Omental fat pad (tissue), 3 donors: ENCODE measurements at regions not wholly inside any gene's neighbourhood (a gene's known extent, or its start where the extent isn't known, plus 50 kb on each side); places are given as distances from the start of the nearest gene placed in this dataset.

Experiments
- ATAC-seq: fragments of 150-250 bp; one replicate; pipeline ENCODE4 v1.9.1; 2016; ENCODE audit warnings: mild to moderate bottlenecking, moderate library complexity; ENCODE audit not compliant: low FRiP score
- DNase-seq: peaks from one replicate; pipeline ENCODE4 v3.0.0-alpha.2; 2019; ENCODE audit warnings: low spot score
- TF ChIP-seq, protein P1 (sequence below), 3 donors: fragments of 450-650 bp; IDR thresholded peaks; one replicate each; pipeline ENCODE4 v1.5.1; 2016 to 2017; ENCODE audit warnings: antibody characterized with exemption in 3 of 3, mild to moderate bottlenecking in 3 of 3, moderate library complexity in 2 of 3

- ATAC-seq (no peak), DNase-seq (no peak)
- TF ChIP-seq, protein P1, sequence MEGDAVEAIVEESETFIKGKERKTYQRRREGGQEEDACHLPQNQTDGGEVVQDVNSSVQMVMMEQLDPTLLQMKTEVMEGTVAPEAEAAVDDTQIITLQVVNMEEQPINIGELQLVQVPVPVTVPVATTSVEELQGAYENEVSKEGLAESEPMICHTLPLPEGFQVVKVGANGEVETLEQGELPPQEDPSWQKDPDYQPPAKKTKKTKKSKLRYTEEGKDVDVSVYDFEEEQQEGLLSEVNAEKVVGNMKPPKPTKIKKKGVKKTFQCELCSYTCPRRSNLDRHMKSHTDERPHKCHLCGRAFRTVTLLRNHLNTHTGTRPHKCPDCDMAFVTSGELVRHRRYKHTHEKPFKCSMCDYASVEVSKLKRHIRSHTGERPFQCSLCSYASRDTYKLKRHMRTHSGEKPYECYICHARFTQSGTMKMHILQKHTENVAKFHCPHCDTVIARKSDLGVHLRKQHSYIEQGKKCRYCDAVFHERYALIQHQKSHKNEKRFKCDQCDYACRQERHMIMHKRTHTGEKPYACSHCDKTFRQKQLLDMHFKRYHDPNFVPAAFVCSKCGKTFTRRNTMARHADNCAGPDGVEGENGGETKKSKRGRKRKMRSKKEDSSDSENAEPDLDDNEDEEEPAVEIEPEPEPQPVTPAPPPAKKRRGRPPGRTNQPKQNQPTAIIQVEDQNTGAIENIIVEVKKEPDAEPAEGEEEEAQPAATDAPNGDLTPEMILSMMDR (IDR thresholded peaks at IDR 0.05): no peak
Observed at GRCh38 chr6:154648888-154649205, 84.4 kb upstream of the SCAF8 start.

DNA sequence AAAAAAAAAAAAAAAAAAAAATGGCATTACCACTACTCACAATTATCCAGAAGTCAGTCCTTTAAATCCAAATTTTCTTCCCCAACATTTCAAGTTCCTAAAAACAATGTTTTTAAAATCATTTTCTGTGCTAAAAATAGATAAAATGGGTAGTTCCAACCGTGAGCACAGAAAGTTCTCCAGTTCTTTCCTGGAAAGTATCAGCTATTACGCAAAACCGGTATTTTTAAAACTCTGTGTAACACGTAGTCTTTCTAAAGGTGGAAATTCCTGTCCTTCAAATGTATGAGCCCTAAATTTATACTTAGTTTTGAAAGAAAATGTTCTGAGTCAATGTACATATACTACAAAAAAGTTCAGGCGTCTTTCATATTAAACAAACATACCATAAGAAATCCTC, 83.5 kb upstream of the SCAF8 start:
- ATAC-seq (no peak), DNase-seq (no peak)
- TF ChIP-seq, protein P1 (IDR thresholded peaks at IDR 0.05): no peak

DNA sequence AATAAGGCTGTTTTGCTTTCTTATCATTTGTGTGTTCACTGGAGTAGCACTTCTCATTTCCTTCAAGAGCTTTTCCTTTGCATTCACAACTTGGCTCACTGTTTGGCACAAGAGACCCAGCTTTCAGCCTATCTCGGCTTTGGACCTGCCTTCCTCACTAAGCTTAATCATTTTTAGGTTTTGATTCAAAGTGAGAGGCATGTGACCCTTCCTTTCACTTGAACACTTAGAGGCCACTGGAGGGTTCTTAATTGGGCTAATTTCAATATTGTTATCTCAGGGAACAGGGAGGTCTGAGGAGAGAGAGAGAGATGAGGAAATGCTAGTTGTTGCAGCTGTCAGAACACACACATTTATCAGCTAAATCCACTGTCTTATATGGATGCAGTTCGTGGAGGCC, 82.9 kb upstream of the SCAF8 start:
- TF ChIP-seq, protein P1 (IDR thresholded peaks at IDR 0.05): no peak
- ATAC-seq: no peak

GRCh38 chr6:154651656-154652055, 81.6 kb upstream of the SCAF8 start:
- DNase-seq (no peak), ATAC-seq (no peak)
- TF ChIP-seq, protein P1 (IDR thresholded peaks at IDR 0.05): no peak

More for the DNA sequence above, 82.9 kb upstream of the SCAF8 start:
- no peak for DNase-seq

GRCh38 chr6:154653385-154653784, 79.8 kb upstream of the SCAF8 start:
- no peak for DNase-seq
- ATAC-seq: peak; percentile 34
- TF ChIP-seq, protein P1 (IDR thresholded peaks at IDR 0.05): no peak

DNA sequence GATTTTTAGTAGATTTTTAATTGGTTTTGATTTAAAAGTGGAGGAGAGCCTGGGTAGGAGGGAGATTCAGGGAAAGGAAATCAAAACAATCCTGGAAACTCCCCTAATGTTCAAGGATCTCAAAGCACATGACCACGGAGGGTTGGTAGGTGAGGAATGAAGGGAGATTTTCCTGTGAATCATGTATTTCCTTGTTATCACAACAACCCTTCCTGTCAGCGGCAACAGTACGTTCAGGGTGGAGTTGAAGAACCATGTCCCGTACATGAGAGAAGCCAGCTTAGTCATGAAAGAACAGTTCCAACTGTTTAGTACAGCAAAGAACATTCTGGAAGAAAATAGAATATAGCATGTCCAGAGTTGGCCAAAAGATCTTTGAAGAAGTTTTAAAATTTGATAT, 79.4 kb upstream of the SCAF8 start:
- peak; percentile 97 for ATAC-seq
- DNase-seq: no peak
- TF ChIP-seq, protein P1 (IDR thresholded peaks at IDR 0.05): no peak

- no peak for ATAC-seq
- TF ChIP-seq, protein P1 (IDR thresholded peaks at IDR 0.05): no peak
Observed at GRCh38 chr6:154656660-154657059, 76.6 kb upstream of the SCAF8 start.

More at GRCh38 chr6:154656660-154657059, 76.6 kb upstream of the SCAF8 start:
- no peak for DNase-seq
